K562 (cell line): ENCODE measurements at regions not wholly inside any gene's neighbourhood (a gene's known extent, or its start where the extent isn't known, plus 50 kb on each side); places are given as distances from the start of the nearest gene placed in this dataset.
A peak's percentile ranks its signal among the peaks of the same experiment; 100 is the strongest.

Experiments used
- ATAC-seq: fragments of 200-7000 bp; cut with Tn5 transposase; 3 replicates; pipeline ENCODE4 v1.9.1; 2020; ENCODE audit warnings: moderate library complexity
- BruUV-seq: library from RNA; stranded (reverse); fragments of 400-500 nt; replicated peaks from 2 replicates; lab custom pipeline; 2021; lab: Mats Ljungman, UMichigan
- CTCF ChIA-PET: fragments of 300-600 bp; formaldehyde crosslinking; extraction: SDS; loops from one replicate; lab custom pipeline; 2021; ENCODE audit warnings: low intra/inter-chr PET ratio; lab: Yijun Ruan, JAX
- POLR2A ChIA-PET: fragments of 300-600, 350-650 bp; sonication (Branson Sonifier 250); formaldehyde crosslinking; extraction: SDS; loops from one replicate; lab custom pipeline; 2021; ENCODE audit warnings: antibody characterized with exemption, inconsistent platforms; lab: Yijun Ruan, JAX
- DNase-seq, 4 experiments: peaks; one replicate each; pipeline versions ENCODE4 v3.0.0 to v3.0.0-alpha.2; 2011 to 2018; ENCODE audit warnings: low spot score in 3 of 4, mixed read lengths in 3 of 4; ENCODE audit errors: extremely low read depth in 1 of 4
- FAIRE-seq: peaks from 2 replicates; lab custom pipeline; 2011; peaks lifted over from hg19 to GRCh38; lab: Jason Lieb, UNC
- H2AFZ ChIP-seq: 2 replicates; pipeline ENCODE4 v1.6.0; 2011; ENCODE audit warnings: low read depth, low read length, control low read depth, inconsistent platforms
- H3K27ac ChIP-seq: fragments of 200-600 bp; 3 replicates; pipeline ENCODE4 v1.8.0; 2011; ENCODE audit warnings: low read depth, mild to moderate bottlenecking, control low read depth, inconsistent platforms, low read length, moderate library complexity, mixed read lengths; ENCODE audit errors: extremely low read depth
- H3K27me3 ChIP-seq, 2 experiments: fragments of 300-600 bp in 1 of 2; 2 replicates in 1 of 2; 3 replicates in 1 of 2; pipeline versions ENCODE4 v1.6.0 to v1.8.0; 2011; ENCODE audit warnings: inconsistent platforms in 2 of 2, low read length in 2 of 2, mild to moderate bottlenecking in 1 of 2, mixed read lengths in 1 of 2, moderate library complexity in 1 of 2; ENCODE audit not compliant: control insufficient read depth in 2 of 2, insufficient read depth in 2 of 2
- H3K36me3 ChIP-seq: fragments of 300-600 bp; 3 replicates; pipeline ENCODE4 v1.8.0; 2011; ENCODE audit warnings: mild to moderate bottlenecking, low read length, inconsistent platforms; ENCODE audit not compliant: control insufficient read depth, insufficient read depth
- H3K4me1 ChIP-seq, 2 experiments: fragments of 200-600 bp in 1 of 2; replicated peaks in 1 of 2; 2 replicates in 1 of 2; 3 replicates in 1 of 2; pipeline versions ENCODE4 v1.5.1 to v1.8.0; 2011; ENCODE audit warnings: inconsistent platforms in 2 of 2, low read length in 2 of 2, mild to moderate bottlenecking in 1 of 2, mixed read lengths in 1 of 2, moderate library complexity in 1 of 2; ENCODE audit not compliant: control insufficient read depth in 2 of 2, insufficient read depth in 2 of 2
- H3K4me2 ChIP-seq: 2 replicates; pipeline ENCODE4 v1.6.1; 2011; ENCODE audit warnings: low read length, control low read depth, inconsistent platforms, mixed read lengths; ENCODE audit not compliant: insufficient read depth
- H3K4me3 ChIP-seq: fragments of 200-600 bp; sonication (generic), shearing (Covaris generic); 2 replicates; pipeline ENCODE4 v1.5.1; 2016; ENCODE audit warnings: control low read depth, inconsistent platforms
- H3K79me2 ChIP-seq: fragments of 200-600 bp; 3 replicates; pipeline ENCODE4 v1.8.0; 2011; ENCODE audit warnings: low read length, inconsistent platforms; ENCODE audit not compliant: control insufficient read depth, insufficient read depth
- H3K9ac ChIP-seq, 2 experiments: 2 replicates each; pipeline versions ENCODE4 v1.6.0 to v1.6.1; 2011; ENCODE audit warnings: low read depth in 2 of 2, low read length in 2 of 2, control low read depth in 1 of 2, inconsistent platforms in 1 of 2, mild to moderate bottlenecking in 1 of 2, mixed read lengths in 1 of 2; ENCODE audit not compliant: insufficient read depth in 1 of 2
- H3K9me1 ChIP-seq: one replicate; pipeline ENCODE4 v1.6.0; 2011; ENCODE audit warnings: inconsistent platforms, mild to moderate bottlenecking, low read length, moderate library complexity; ENCODE audit not compliant: control insufficient read depth, insufficient read depth
- H3K9me3 ChIP-seq: replicated peaks from 2 replicates; pipeline ENCODE4 v1.5.1; 2011; ENCODE audit warnings: low read depth, low read length, inconsistent platforms; ENCODE audit not compliant: control insufficient read depth, insufficient read depth
- H4K20me1 ChIP-seq: replicated peaks from 2 replicates; pipeline ENCODE4 v1.6.1; 2011; ENCODE audit warnings: low read length, inconsistent platforms, mixed read lengths; ENCODE audit not compliant: control insufficient read depth, insufficient read depth
- BACH1 ChIP-seq: fragments of 200-800 bp; sonication (Bioruptor generic); IDR thresholded peaks from 2 replicates; pipeline ENCODE4 v1.6.1; 2016; ENCODE audit warnings: missing genetic modification characterization, missing compliant biosample characterization
- CTCF ChIP-seq, 3 experiments: IDR thresholded peaks in 2 of 3; conservative IDR thresholded peaks in 1 of 3; 2 replicates each; pipeline ENCODE4 v1.5.1; 2011 to 2012; ENCODE audit warnings: low read length in 3 of 3, mild to moderate bottlenecking in 3 of 3, control low read depth in 2 of 3, improper control_type of control experiment in 1 of 3, inconsistent platforms in 1 of 3, low read depth in 1 of 3, mixed read lengths in 1 of 3, moderate library complexity in 1 of 3; ENCODE audit not compliant: insufficient read depth in 2 of 3
- JUND ChIP-seq, 2 experiments: IDR thresholded peaks; 2 replicates in 1 of 2; 3 replicates in 1 of 2; pipeline ENCODE4 v1.6.1; 2011; ENCODE audit warnings: borderline replicate concordance in 2 of 2, low read depth in 2 of 2, low read length in 2 of 2, improper control_type of control experiment in 1 of 2, missing biosample characterization in 1 of 2, missing genetic modification characterization in 1 of 2, missing genetic modification reagents in 1 of 2
- NCOA2 ChIP-seq, 2 experiments: fragments of 450-650 bp; IDR thresholded peaks; 2 replicates each; pipeline ENCODE4 v1.6.1; 2018; ENCODE audit warnings: mild to moderate bottlenecking in 2 of 2, moderate library complexity in 1 of 2; ENCODE audit not compliant: partially characterized antibody in 2 of 2
- NRF1 ChIP-seq, 2 experiments: fragments of 450-650 bp; IDR thresholded peaks in 1 of 2; conservative IDR thresholded peaks in 1 of 2; 2 replicates each; pipeline ENCODE4 v1.6.1; 2014; ENCODE audit warnings: mild to moderate bottlenecking in 2 of 2
- PML ChIP-seq: IDR thresholded peaks from 2 replicates; pipeline ENCODE4 v1.6.1; 2012; ENCODE audit warnings: low read length, inconsistent platforms
- SMAD4 ChIP-seq: fragments of 250-450 bp; sonication (Bioruptor Pico); conservative IDR thresholded peaks from 2 replicates; pipeline ENCODE4 v1.8.0; 2021; ENCODE audit warnings: inconsistent platforms, mild to moderate bottlenecking, moderate library complexity
- ZNF311 ChIP-seq: fragments of 250-450 bp; sonication (Bioruptor Pico); IDR thresholded peaks from 2 replicates; pipeline ENCODE4 v1.4.0; 2020; ENCODE audit warnings: mild to moderate bottlenecking, moderate library complexity
- ZNF655 ChIP-seq: fragments of 250-450 bp; sonication (Bioruptor Pico); IDR thresholded peaks from 2 replicates; pipeline ENCODE4 v1.5.0; 2021
- in situ Hi-C: fragments of 300-500 bp; cut with MboI; formaldehyde crosslinking; loops from 4 replicates; pipeline ENCODE4 v1.15.0; 2018; ENCODE audit warnings: inconsistent platforms, mixed read lengths
- intact Hi-C: fragments of 100-400 bp; cut with micrococcal nuclease; formaldehyde crosslinking; loops from 2 replicates; pipeline ENCODE4 v1.14.2; 2022
- TF ChIP-seq, protein P1 (sequence below): fragments of 250-450 bp; sonication (Bioruptor Pico); IDR thresholded peaks from 2 replicates; pipeline ENCODE4 v1.8.0; 2021; ENCODE audit warnings: moderate library complexity, mild to moderate bottlenecking, inconsistent platforms

DNA sequence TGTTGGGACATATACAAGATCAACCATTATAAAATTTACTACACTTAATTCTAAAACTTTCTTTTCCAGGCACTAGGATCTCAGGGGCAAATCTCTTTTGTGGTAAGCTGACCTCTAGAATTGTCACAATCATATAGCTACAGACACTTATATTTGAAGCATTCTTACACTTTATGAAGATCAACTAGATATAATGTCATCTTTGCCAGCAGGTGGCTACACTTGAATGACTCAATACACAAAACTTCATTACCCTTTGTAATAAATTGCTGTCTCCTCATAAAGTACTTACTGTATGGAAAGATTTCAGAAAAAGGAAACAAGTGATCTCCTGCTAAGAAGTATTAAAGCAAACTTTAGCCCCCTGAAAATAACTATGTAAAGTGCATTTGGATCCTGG is 77.8 kb downstream of the RDH14 start:
- ChIA-PET CTCF (no interaction called here), POLR2A (no interaction called here)
- no TSS peak for BruUV-seq
- Histone ChIP-seq H3K4me2 (no peak overlapping the region), H4K20me1 (no peaks in the 10 kb centered on the region), H3K9me3 (no peaks in the 10 kb centered on the region), H2AFZ (no peak overlapping the region), H3K4me1 (no peaks in the 10 kb centered on the region), H3K36me3 (no peaks in the 10 kb centered on the region), H3K27ac (no peak overlapping the region), H3K27me3 (no peaks in the 10 kb centered on the region), H3K9me1 (no peaks in the 10 kb centered on the region), H3K4me3 (no peak overlapping the region), H3K9ac (no peak overlapping the region), H3K79me2 (no peaks in the 10 kb centered on the region)
- intact Hi-C loops, result no loop called here
- in situ Hi-C loops, result no loop called here
- no peak for ATAC-seq
- no peak for FAIRE-seq
- DNase-seq, result no peak
- no peak for TF ChIP-seq SMAD4 (CRISPR knock-in tag)
- TF ChIP-seq PML, result no peak
- no peak for TF ChIP-seq NRF1 (conservative IDR thresholded peaks at IDR 0.05 in 1 of 2, IDR thresholded peaks at IDR 0.05 in 1 of 2)
- no peak for TF ChIP-seq NCOA2 (IDR thresholded peaks at IDR 0.05; ENCODE audit: partially characterized antibody in 2 of 2)
- TF ChIP-seq BACH1 (tag), result no peak
- TF ChIP-seq ZNF655, result no peak
- peak in 1 of 3 experiments; percentile 7; a peak in 1 of 6 replicates for TF ChIP-seq CTCF (IDR thresholded peaks at IDR 0.05 in 2 of 3, conservative IDR thresholded peaks at IDR 0.05 in 1 of 3; ENCODE audit: insufficient read depth in 2 of 3, low read depth in 1 of 3, low read length in 3 of 3)
- no peak for TF ChIP-seq JUND (IDR thresholded peaks at IDR 0.05; ENCODE audit: borderline replicate concordance, low read depth, low read length)
- no peak for TF ChIP-seq JUND (tag; IDR thresholded peaks at IDR 0.05; ENCODE audit: borderline replicate concordance, low read depth, low read length)
- TF ChIP-seq, protein P1, sequence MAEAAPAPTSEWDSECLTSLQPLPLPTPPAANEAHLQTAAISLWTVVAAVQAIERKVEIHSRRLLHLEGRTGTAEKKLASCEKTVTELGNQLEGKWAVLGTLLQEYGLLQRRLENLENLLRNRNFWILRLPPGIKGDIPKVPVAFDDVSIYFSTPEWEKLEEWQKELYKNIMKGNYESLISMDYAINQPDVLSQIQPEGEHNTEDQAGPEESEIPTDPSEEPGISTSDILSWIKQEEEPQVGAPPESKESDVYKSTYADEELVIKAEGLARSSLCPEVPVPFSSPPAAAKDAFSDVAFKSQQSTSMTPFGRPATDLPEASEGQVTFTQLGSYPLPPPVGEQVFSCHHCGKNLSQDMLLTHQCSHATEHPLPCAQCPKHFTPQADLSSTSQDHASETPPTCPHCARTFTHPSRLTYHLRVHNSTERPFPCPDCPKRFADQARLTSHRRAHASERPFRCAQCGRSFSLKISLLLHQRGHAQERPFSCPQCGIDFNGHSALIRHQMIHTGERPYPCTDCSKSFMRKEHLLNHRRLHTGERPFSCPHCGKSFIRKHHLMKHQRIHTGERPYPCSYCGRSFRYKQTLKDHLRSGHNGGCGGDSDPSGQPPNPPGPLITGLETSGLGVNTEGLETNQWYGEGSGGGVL, result no peak
- no peak for TF ChIP-seq ZNF311 (CRISPR knock-in tag)
